SJSA1 (cell line): ENCODE measurements at regions not wholly inside any gene's neighbourhood (a gene's known extent, or its start where the extent isn't known, plus 50 kb on each side); places are given as distances from the start of the nearest gene placed in this dataset.
"Not testable (repeated sequence)": the region's sequence is repeated elsewhere in the genome, so short reads cannot be mapped to it uniquely, and the experiment has no call there.

ENCODE experiments used
- DNase-seq, 2 experiments: peaks; one replicate each; pipeline ENCODE4 v3.0.0-alpha.2; 2015 to 2020; ENCODE audit warnings: low spot score in 2 of 2, low read depth in 1 of 2
- H3K27ac ChIP-seq: fragments of 250-450 bp; sonication (Bioruptor Pico); 2 replicates; pipeline ENCODE4 v1.5.1; 2020; ENCODE audit warnings: mild to moderate bottlenecking, moderate library complexity
- H3K27me3 ChIP-seq: fragments of 250-450 bp; sonication (Bioruptor Pico); replicated peaks from 2 replicates; pipeline ENCODE4 v1.5.1; 2020; ENCODE audit warnings: mild to moderate bottlenecking, moderate library complexity
- H3K36me3 ChIP-seq: fragments of 250-450 bp; sonication (Bioruptor Pico); 2 replicates; pipeline ENCODE4 v1.5.1; 2020; ENCODE audit warnings: mild to moderate bottlenecking
- H3K4me1 ChIP-seq: fragments of 250-450 bp; sonication (Bioruptor Pico); replicated peaks from 2 replicates; pipeline ENCODE4 v1.6.1; 2021; ENCODE audit warnings: mild to moderate bottlenecking
- H3K4me3 ChIP-seq: fragments of 250-450 bp; sonication (Bioruptor Pico); 2 replicates; pipeline ENCODE4 v1.5.1; 2020; ENCODE audit warnings: mild to moderate bottlenecking
- H3K9me3 ChIP-seq: fragments of 250-450 bp; sonication (Bioruptor Pico); replicated peaks from 2 replicates; pipeline ENCODE4 v1.5.1; 2020; ENCODE audit warnings: mild to moderate bottlenecking

DNA sequence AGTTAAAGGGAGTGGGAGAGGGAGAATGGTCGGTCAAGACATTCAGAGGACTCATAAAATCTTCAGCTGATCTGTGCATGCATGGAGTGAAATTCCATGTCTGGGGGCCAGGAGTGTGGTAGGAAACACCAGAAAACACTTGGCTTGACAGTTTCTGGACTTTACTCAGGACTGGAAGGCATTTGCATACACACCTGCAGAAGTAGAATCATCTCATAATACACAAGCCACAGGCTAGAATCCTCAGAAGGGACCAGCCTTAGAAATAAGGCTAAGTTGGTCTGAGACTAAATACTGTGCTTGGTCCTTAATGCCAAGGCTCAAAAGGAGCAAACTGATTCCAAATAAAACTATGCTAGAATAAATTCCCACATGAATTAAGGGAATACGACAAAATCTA, 328.1 kb upstream of the KITLG start:
- H3K27me3 ChIP-seq, result no peaks in the 10 kb centered on the region
- no peaks in the 10 kb centered on the region for H3K9me3 ChIP-seq
- H3K4me3 ChIP-seq, result no peak overlapping the region
- no peaks in the 10 kb centered on the region for H3K4me1 ChIP-seq
- H3K27ac ChIP-seq, result no peak overlapping the region
- H3K36me3 ChIP-seq, result no peaks in the 10 kb centered on the region
- no peak for DNase-seq

DNA sequence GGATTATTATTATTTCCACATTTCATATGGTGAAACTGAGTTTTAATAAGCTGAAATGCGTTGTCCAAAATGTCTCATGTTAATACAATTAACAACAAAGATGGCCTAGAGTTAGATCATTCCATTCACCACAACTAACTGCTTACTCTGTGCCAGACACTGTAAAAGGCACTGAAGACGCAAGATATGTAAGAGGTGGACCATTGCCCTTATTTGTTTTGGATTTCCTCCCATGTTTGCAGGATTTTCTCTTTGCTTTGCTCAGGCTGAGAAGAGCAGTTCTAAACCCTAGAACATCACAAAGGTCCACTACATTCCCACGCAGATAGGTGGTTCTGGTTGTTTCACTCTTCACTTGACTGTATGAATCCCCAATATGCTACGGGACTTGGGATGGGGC, 324.4 kb upstream of the KITLG start:
- H3K27ac ChIP-seq, result no peak overlapping the region
- H3K4me3 ChIP-seq, result no peak overlapping the region
- no peak for DNase-seq

DNA sequence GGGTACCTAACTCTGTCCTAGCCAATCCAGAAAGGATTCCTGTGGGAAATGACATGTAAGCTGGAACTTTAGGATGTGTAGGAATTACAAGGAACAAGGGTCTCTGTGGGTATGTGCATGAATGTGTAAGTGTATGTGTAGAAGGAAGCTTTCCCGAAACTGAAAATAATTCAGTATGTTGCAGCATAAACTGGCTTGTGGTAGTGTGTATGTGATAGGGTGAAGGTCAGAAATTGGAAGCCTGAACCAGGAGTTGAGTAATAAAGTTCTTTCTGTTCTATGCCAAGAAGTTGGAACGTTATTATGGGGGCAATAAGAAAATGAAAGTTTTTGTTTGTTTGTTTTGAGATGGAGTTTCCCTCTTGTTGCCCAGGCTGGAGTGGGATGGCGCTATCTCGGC, 323.1 kb upstream of the KITLG start:
- no peaks in the 10 kb centered on the region for H3K9me3 ChIP-seq

More for the DNA sequence above, 324.4 kb upstream of the KITLG start:
- H3K27me3 ChIP-seq, result no peaks in the 10 kb centered on the region
- H3K36me3 ChIP-seq, result no peaks in the 10 kb centered on the region
- no peaks in the 10 kb centered on the region for H3K4me1 ChIP-seq
- no peaks in the 10 kb centered on the region for H3K9me3 ChIP-seq

DNA sequence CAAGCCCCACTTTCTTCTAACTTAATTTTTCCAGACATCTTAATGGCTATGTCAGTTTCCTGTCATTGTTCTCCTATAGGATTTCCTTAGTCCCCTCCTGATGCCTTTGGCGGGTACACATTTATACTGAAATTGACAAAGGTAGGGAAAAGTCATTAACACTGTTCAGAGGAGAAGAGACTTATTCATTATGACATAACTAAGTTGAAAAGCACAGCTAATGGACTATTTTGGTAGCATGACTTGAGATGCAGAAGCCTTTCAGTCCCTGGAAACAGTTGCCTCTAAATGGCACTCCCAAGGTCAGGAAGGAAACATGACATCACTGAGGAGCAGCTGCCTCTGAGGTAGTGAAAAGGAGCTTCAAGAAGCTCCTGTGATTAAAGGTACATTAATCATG, 317.5 kb upstream of the KITLG start:
- no peak for DNase-seq
- Histone ChIP-seq H3K4me3 (no peak overlapping the region), H3K36me3 (no peaks in the 10 kb centered on the region), H3K4me1 (no peaks in the 10 kb centered on the region), H3K27me3 (no peaks in the 10 kb centered on the region), H3K9me3 (no peaks in the 10 kb centered on the region), H3K27ac (no peak overlapping the region)

More for the DNA sequence above, 323.1 kb upstream of the KITLG start:
- Histone ChIP-seq H3K36me3 (no peaks in the 10 kb centered on the region), H3K27me3 (no peaks in the 10 kb centered on the region), H3K27ac (no peak overlapping the region), H3K4me1 (no peaks in the 10 kb centered on the region), H3K4me3 (no peak overlapping the region)
- no peak for DNase-seq

DNA sequence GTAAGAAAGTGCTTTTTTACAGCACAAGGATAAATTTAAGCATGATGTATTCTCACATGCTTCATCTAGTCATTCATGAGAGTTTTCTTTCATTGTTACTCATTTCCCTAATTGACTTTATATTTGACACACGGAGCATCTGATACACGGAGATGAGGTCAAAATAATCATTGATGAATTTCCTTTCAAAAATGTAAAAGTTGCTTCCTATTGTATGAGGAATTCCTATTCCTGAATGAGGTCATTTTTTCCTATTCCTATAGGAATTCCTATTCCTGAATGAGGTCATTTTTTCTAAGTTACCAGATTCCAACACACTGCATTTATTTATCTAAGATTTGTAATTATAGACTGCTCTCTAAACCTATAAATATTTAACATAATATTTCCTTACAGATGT, 316.7 kb upstream of the KITLG start:
- DNase-seq, result no peak
- Histone ChIP-seq H3K4me3 (no peak overlapping the region), H3K36me3 (no peaks in the 10 kb centered on the region), H3K4me1 (no peaks in the 10 kb centered on the region), H3K27ac (no peak overlapping the region), H3K9me3 (no peaks in the 10 kb centered on the region), H3K27me3 (no peaks in the 10 kb centered on the region)

DNA sequence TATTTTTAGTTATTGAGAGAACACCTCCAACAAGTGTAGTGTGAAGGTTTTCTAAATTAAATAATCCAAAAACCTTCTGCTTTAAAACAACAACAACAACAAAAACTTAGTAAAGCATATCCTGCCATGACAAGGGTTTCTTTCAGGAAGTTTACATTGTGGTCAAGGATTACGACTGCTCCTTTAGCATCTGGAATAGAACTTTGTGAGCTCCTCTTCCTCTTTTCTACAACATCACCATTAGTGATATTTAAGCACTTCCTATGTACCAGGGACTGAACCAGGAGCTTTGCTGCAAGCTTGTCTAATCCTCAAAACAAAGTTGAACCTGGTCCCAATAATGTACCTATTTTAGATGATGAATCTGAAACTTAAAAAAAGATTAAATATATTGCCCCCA, 315.4 kb upstream of the KITLG start:
- Histone ChIP-seq H3K4me3 (no peak overlapping the region), H3K27ac (no peak overlapping the region), H3K4me1 (no peaks in the 10 kb centered on the region), H3K36me3 (no peaks in the 10 kb centered on the region), H3K27me3 (no peaks in the 10 kb centered on the region), H3K9me3 (no peaks in the 10 kb centered on the region)
- no peak for DNase-seq

DNA sequence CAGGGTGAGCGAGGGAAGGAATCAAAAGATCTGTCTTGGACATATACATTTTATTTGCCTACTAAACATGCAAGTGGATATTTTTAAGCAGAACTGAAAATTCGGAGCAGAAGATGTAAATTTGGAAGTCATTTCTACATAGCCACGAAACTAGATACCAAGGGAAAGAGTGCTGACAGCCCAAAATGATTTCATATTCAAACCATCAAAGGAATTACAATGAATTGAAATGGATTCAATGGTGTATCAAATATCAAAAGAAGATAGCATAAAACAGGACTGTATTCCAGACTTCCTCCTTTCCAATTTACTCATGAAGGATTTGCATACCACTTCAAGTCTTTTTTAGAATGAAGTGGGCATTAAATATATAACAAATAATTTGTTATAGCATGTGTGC, 313.5 kb upstream of the KITLG start:
- Histone ChIP-seq H3K27me3 (no peaks in the 10 kb centered on the region), H3K36me3 (no peaks in the 10 kb centered on the region), H3K4me3 (no peak overlapping the region), H3K9me3 (no peaks in the 10 kb centered on the region), H3K27ac (no peak overlapping the region), H3K4me1 (no peaks in the 10 kb centered on the region)
- DNase-seq, result no peak

DNA sequence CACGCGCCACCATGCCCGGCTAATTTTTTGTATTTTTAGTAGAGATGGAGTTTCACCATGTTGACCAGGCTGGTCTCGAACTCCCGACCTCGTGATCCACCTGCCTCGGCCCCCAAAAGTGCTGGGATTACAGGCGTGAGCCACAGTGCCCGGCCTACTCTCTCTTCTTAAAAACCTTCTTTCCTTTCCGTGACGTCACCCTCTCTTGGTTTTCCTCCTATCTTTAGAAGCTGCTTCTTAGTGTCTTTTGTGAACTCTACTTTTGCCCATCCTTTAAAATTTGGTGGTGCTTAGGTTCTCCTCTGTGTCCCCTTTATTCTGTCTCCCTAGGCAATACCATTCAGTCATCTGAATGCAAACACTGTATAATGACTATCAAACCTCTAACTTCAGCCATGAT, 311.2 kb upstream of the KITLG start:
- H3K36me3 ChIP-seq, H3K4me1 ChIP-seq, H3K27me3 ChIP-seq, H3K9me3 ChIP-seq, H3K4me3 ChIP-seq, DNase-seq, H3K27ac ChIP-seq: not testable (repeated sequence)

DNA sequence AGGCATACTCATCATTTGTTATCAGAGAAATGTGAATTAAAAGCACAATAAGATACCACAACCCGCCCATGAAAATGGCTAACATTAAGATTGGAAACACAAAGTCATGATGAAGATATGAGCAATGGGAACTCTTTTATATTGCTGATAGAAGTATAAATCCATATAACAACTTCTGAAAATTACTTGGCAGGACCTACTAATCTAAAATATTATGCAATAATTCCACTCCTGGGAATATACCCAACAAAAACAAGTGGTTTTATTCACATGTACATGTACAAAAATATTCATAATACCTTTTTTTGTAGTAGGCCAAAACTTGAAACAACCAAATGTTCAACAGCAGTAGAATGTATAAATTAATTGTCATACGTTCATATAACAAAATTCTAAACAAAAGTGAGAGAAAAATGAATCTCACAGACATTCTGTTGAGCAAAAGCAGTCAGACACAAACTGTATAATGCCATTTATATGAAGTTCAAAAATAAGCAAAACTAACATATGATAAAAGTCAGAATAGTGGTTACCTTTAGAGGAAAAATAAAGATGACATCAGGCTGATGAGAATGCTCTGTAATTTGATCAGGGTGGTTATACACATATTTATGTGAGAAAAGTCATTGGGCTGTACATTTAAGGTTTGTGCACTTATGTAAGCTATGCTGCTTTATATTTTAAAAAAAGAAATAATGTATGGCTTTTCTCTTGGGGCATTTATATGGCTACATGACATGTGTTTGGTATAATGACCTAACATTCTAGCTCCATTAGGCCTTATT, 309.2 kb upstream of the KITLG start:
- no peaks in the 10 kb centered on the region for H3K27me3 ChIP-seq
- no peak for DNase-seq
- H3K9me3 ChIP-seq, result no peaks in the 10 kb centered on the region
- H3K4me3 ChIP-seq, result no peak overlapping the region
- H3K4me1 ChIP-seq, result no peaks in the 10 kb centered on the region
- H3K27ac ChIP-seq, result no peak overlapping the region
- H3K36me3 ChIP-seq, result no peaks in the 10 kb centered on the region

DNA sequence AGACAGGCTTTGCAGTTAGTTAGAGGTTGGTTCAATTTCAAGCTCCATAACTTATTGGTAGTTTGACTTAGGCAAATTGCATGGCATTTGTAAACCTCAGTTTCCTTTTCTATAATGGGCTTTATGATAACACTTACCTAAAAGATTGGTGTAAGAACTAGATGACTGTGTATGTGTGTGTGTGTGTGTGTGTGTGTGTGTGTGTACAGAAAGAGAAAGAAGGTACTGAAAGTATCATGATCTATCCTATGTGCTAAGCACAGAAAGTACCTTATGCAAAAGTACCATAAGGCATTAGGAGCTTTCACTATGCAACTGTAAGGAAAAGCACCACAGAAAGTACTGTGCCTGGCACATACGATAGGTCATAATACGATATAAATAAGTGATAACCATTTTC, 304.3 kb upstream of the KITLG start:
- Histone ChIP-seq H3K4me3 (no peak overlapping the region), H3K9me3 (no peaks in the 10 kb centered on the region), H3K27ac (no peak overlapping the region), H3K36me3 (no peaks in the 10 kb centered on the region), H3K27me3 (no peaks in the 10 kb centered on the region), H3K4me1 (no peaks in the 10 kb centered on the region)
- no peak for DNase-seq

DNA sequence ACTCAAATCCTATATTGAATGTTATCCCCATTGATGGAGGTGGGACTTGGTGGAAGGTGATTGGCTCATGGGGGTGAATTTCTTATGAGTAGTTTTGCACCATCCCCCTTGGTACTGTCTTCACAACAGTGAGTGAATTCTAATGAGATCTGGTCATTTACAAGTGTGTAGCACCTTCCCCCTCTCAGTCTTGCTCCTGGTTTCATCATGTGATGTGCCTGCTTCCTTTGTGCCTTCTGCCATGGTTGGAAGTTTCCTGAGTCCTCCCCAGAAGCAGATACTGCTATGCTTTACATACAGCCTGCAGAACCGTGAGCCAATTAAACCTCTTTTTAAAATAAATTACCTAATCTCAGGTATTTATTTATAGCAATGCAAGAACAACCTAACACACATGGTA, 302.4 kb upstream of the KITLG start:
- no peak overlapping the region for H3K27ac ChIP-seq
- no peaks in the 10 kb centered on the region for H3K9me3 ChIP-seq
- H3K27me3 ChIP-seq, result no peaks in the 10 kb centered on the region
- DNase-seq, result no peak
- no peaks in the 10 kb centered on the region for H3K4me1 ChIP-seq
- no peaks in the 10 kb centered on the region for H3K36me3 ChIP-seq
- H3K4me3 ChIP-seq, result no peak overlapping the region

DNA sequence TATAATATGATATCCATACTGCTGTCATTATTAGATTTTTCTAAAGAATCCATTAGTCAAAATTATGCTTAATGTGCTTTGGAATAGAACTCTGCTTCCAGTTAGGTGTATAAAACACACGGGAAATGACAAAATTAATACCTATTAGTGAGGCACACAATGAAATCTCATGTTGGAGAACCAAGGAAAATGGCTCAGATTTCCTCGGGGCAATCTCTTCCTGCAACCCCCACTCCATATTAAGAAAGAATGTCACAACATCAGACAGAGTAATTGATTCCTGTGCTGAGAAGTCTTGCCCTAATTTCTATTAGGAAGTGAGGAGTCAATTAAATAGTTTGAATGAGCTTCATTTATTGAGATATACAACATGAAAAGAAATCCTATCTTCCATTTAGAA, 299.8 kb upstream of the KITLG start:
- Histone ChIP-seq H3K27me3 (no peaks in the 10 kb centered on the region), H3K27ac (no peak overlapping the region), H3K4me1 (no peaks in the 10 kb centered on the region), H3K9me3 (no peaks in the 10 kb centered on the region), H3K36me3 (no peaks in the 10 kb centered on the region), H3K4me3 (no peak overlapping the region)
- no peak for DNase-seq

DNA sequence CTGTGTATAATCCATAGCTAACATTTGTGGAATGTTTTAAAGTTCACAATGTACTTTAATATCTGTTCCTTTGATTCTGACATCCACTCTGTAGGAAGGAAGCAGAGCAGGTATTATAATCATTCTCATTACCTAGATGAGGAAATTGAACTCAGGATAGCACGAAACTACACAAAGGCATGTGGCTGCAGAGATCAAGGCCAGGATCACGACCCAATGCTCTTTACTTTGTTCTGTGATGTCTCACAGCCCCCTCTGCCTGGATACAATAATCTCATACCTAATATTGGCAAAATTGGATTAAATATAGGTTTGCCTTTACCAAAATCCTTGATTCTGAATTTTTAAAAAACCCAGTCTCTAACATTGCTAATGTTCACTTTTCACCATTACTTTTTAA, 298.0 kb upstream of the KITLG start:
- DNase-seq, result no peak

DNA sequence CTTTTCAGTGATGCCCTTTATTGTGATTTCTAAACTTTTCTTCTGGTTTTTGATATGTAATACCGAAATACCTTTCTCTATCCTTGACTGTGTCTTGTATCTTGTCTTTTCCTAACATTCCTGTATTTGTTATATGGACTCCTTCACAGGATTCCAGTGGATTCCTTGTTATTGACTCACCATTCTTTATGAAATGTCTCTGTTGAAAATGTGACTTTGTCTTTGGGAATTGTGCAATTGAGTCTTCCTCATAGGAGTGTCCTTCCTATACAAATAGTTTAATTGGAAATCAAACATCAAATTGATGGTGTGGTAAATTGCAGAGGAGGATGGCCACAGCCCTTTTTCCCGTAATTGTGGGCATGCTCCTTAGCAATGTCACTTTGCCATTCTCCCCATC, 296.6 kb upstream of the KITLG start:
- Histone ChIP-seq H3K27ac (no peak overlapping the region), H3K9me3 (no peaks in the 10 kb centered on the region), H3K4me3 (no peak overlapping the region), H3K36me3 (no peaks in the 10 kb centered on the region), H3K27me3 (no peaks in the 10 kb centered on the region), H3K4me1 (no peaks in the 10 kb centered on the region)
- no peak for DNase-seq

More for the DNA sequence above, 298.0 kb upstream of the KITLG start:
- Histone ChIP-seq H3K27ac (no peak overlapping the region), H3K4me3 (no peak overlapping the region), H3K4me1 (no peaks in the 10 kb centered on the region), H3K27me3 (no peaks in the 10 kb centered on the region), H3K9me3 (no peaks in the 10 kb centered on the region), H3K36me3 (no peaks in the 10 kb centered on the region)
